ENCODE measurements at regions not wholly inside any gene's neighbourhood (a gene's known extent, or its start where the extent isn't known, plus 50 kb on each side); places are given as distances from the start of the nearest gene placed in this dataset.

GRCh38 chr14:76948213-76948947, 80.1 kb downstream of the IRF2BPL start:
- TF ChIP-seq CTCF (conservative IDR thresholded peaks at IDR 0.05 in 1 of 2, IDR thresholded peaks at IDR 0.05 in 1 of 2; ENCODE audit: low read depth in 1 of 2, low read length in 2 of 2) (no peak), EZH2 (IDR thresholded peaks at IDR 0.05; ENCODE audit: low read length, missing control alignments) (no peak)
